ENCODE measurements at regions not wholly inside any gene's neighbourhood (a gene's known extent, or its start where the extent isn't known, plus 50 kb on each side); places are given as distances from the start of the nearest gene placed in this dataset.

GRCh38 chr15:93319121-93319814, 230.3 kb upstream of the RGMA start:
- ChIA-PET POLR2A (no interaction called here), SMC1A (ENCODE audit: uncharacterized antibody, unreplicated experiment) (no interaction called here), RAD21 (ENCODE audit: unreplicated experiment) (no interaction called here), CTCF (no interaction called here)
- Histone ChIP-seq H3K27ac (ENCODE audit: control insufficient read depth, insufficient read depth) (no peak overlapping the region), H3K9ac (ENCODE audit: control insufficient read depth, insufficient read depth, low read length) (no peak overlapping the region), H2AFZ (ENCODE audit: control insufficient read depth, low read depth, low read length) (no peak overlapping the region), H3K36me3 (ENCODE audit: control insufficient read depth in 2 of 2, insufficient read depth in 2 of 2, low read length in 1 of 2) (no peaks in the 10 kb centered on the region), H3K4me2 (ENCODE audit: control insufficient read depth, insufficient read depth) (no peak overlapping the region), H3K9me3 (replicated peaks; ENCODE audit: control insufficient read depth, insufficient read depth, low read length) (no peaks in the 10 kb centered on the region), H3K27me3 (replicated peaks in 1 of 2; ENCODE audit: control insufficient read depth in 2 of 2, insufficient read depth in 2 of 2, low read length in 1 of 2) (no peaks in the 10 kb centered on the region), H3K4me3 (no peak overlapping the region), H4K20me1 (ENCODE audit: control insufficient read depth, insufficient read depth) (no peaks in the 10 kb centered on the region), H3K79me2 (ENCODE audit: control insufficient read depth, insufficient read depth, low read length) (no peaks in the 10 kb centered on the region), H3K4me1 (ENCODE audit: control insufficient read depth, insufficient read depth, low read length) (no peaks in the 10 kb centered on the region)
- in situ Hi-C loops (cut with MboI) (no loop called here), intact Hi-C loops (cut with micrococcal nuclease; ENCODE audit: unreplicated experiment) (no loop called here)
- ATAC-seq (no peak), FAIRE-seq (no peak), DNase-seq (ENCODE audit: low read depth, low spot score) (no peak)
- no peak for TF ChIP-seq HSF1 (IDR thresholded peaks at IDR 0.05; ENCODE audit: low read depth, low read length)
- no peak for TF ChIP-seq PAX5 (IDR thresholded peaks at IDR 0.05; ENCODE audit: borderline replicate concordance, low read depth, low read length)
- no peak for TF ChIP-seq RELB (IDR thresholded peaks at IDR 0.05; ENCODE audit: low read depth)
- no peak for TF ChIP-seq ATF7 (IDR thresholded peaks at IDR 0.05; ENCODE audit: low read depth)
- no peak for TF ChIP-seq RCOR1 (conservative IDR thresholded peaks at IDR 0.05; ENCODE audit: low read depth, low read length)
- TF ChIP-seq ZNF384 (IDR thresholded peaks at IDR 0.05; ENCODE audit: borderline replicate concordance, low read depth, low read length) = no peak
- TF ChIP-seq NFIC (IDR thresholded peaks at IDR 0.05; ENCODE audit: low read depth, low read length) = no peak
- no peak for TF ChIP-seq WRNIP1 (IDR thresholded peaks at IDR 0.05; ENCODE audit: borderline replicate concordance, low read depth, low read length)
- TF ChIP-seq HCFC1 (IDR thresholded peaks at IDR 0.05; ENCODE audit: low read length) = no peak
- no peak for TF ChIP-seq SMAD5 (IDR thresholded peaks at IDR 0.05; ENCODE audit: low read depth)
- no peak for TF ChIP-seq USF2 (IDR thresholded peaks at IDR 0.05; ENCODE audit: borderline replicate concordance, low read depth, low read length)
- no peak for TF ChIP-seq IRF3 (IDR thresholded peaks at IDR 0.05)
- TF ChIP-seq NR2C2 (IDR thresholded peaks at IDR 0.05; ENCODE audit: borderline replicate concordance, control insufficient read depth, insufficient read length, low read depth) = no peak
- no peak for TF ChIP-seq NRF1 (conservative IDR thresholded peaks at IDR 0.05; ENCODE audit: low read depth, low read length)
- no peak for TF ChIP-seq PRDM15 (CRISPR knock-in tag; IDR thresholded peaks at IDR 0.05)
- TF ChIP-seq RAD51 (IDR thresholded peaks at IDR 0.05) = no peak
- 43% methylated on average over 14 of the region's 19 CpGs for WGBS (ENCODE audit: insufficient coverage, insufficient replicate concordance, low lambda C conversion rate, missing lambda C conversion rate)
- no TSS peak for BruUV-seq (replicated peaks)

Data from GM12878 (cell line).